ENCODE measurements at regions not wholly inside any gene's neighbourhood (a gene's known extent, or its start where the extent isn't known, plus 50 kb on each side); places are given as distances from the start of the nearest gene placed in this dataset.

- TF ChIP-seq YY1 (IDR thresholded peaks at IDR 0.05; ENCODE audit: insufficient read depth, insufficient read length) (no peak), SUZ12 (IDR thresholded peaks at IDR 0.05; ENCODE audit: extremely low read depth, insufficient read depth, insufficient read length) (no peak), ZNF274 (IDR thresholded peaks at IDR 0.05; ENCODE audit: low read depth, low read length) (no peak)
Observed at GRCh38 chrX:2559124-2559523, 58.3 kb upstream of the DHRSX start.
